Stimulated activated naive CD8-positive, alpha-beta T cell treated with anti-CD3 and anti-CD28 coated beads, Interleukin-15, Interleukin-2, amounts not matched to agents 100 ng/mL and 50 ng/mL, for 24 hours (primary cell): ENCODE measurements at regions not wholly inside any gene's neighbourhood (a gene's known extent, or its start where the extent isn't known, plus 50 kb on each side); places are given as distances from the start of the nearest gene placed in this dataset.
"Not testable (repeated sequence)": the region's sequence is repeated elsewhere in the genome, so short reads cannot be mapped to it uniquely, and the experiment has no call there.

ENCODE experiments used
- H3K27ac Mint-ChIP-seq: one replicate; pipeline ENCODE4 v1.8.0; 2021; ENCODE audit warnings: mild to moderate bottlenecking, mixed read lengths
- H3K27me3 Mint-ChIP-seq: one replicate; pipeline ENCODE4 v1.8.0; 2021; ENCODE audit warnings: mixed read lengths
- H3K36me3 Mint-ChIP-seq: one replicate; pipeline ENCODE4 v1.8.0; 2021; ENCODE audit warnings: low read depth, mixed read lengths
- H3K4me1 Mint-ChIP-seq: one replicate; pipeline ENCODE4 v1.8.0; 2021; ENCODE audit warnings: low read depth, mixed read lengths
- H3K4me3 Mint-ChIP-seq: one replicate; pipeline ENCODE4 v1.8.0; 2021; ENCODE audit warnings: mild to moderate bottlenecking, mixed read lengths
- H3K9me3 Mint-ChIP-seq: one replicate; pipeline ENCODE4 v1.8.0; 2021; ENCODE audit warnings: mixed read lengths

DNA sequence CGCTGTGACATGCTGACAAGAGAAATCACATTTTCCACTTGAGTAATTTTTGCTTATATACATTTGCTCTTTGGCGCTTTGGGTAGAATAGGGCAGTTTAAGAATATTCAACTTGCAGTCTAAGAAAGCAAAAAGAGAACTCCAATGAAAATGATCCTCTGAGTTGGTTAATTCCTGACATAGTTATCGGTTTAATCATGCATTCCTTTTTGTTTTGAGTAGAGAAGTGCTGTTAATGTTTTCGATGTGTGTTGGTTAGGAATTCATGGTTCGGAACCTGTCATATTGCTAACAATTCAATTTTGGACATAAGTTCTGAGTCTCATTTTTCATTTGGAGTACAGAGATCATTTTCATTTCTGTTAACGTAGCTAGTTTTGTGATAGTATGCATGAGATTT, 700.6 kb upstream of the PITX2 start:
- H3K27ac Mint-ChIP-seq = no peak overlapping the region
- no peaks in the 10 kb centered on the region for H3K4me1 Mint-ChIP-seq
- H3K36me3 Mint-ChIP-seq = no peaks in the 10 kb centered on the region
- no peak overlapping the region for H3K4me3 Mint-ChIP-seq
- H3K9me3 Mint-ChIP-seq = no peaks in the 10 kb centered on the region
- no peaks in the 10 kb centered on the region for H3K27me3 Mint-ChIP-seq

- H3K27ac Mint-ChIP-seq = no peak overlapping the region
- H3K36me3 Mint-ChIP-seq = no peaks in the 10 kb centered on the region
- no peaks in the 10 kb centered on the region for H3K27me3 Mint-ChIP-seq
- no peaks in the 10 kb centered on the region for H3K9me3 Mint-ChIP-seq
- no peak overlapping the region for H3K4me3 Mint-ChIP-seq
- H3K4me1 Mint-ChIP-seq = no peaks in the 10 kb centered on the region
These were observed 701.0 kb upstream of the PITX2 start for GRCh38 chr4:111323916-111324315.

DNA sequence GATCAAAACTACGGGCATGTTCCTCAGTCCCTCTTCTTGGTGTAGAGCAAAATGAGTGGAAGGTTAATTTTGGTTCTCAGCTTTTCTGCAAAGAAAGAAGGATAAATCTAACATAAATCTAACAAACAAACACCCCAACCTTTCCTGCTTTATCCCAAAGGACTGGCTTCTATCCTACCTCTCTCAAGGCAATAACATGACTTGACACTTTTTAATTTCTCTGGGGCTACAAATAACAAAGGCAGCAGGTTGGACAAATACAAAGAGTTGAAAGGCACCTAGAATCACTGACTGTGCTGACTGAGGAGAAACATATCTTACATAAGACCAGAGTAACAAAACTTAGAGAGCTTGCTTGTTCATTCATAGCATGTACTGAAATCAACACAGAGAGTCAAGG, 703.6 kb upstream of the PITX2 start:
- no peaks in the 10 kb centered on the region for H3K27me3 Mint-ChIP-seq
- no peaks in the 10 kb centered on the region for H3K9me3 Mint-ChIP-seq
- no peaks in the 10 kb centered on the region for H3K4me1 Mint-ChIP-seq
- no peaks in the 10 kb centered on the region for H3K36me3 Mint-ChIP-seq
- H3K27ac Mint-ChIP-seq = no peak overlapping the region
- no peak overlapping the region for H3K4me3 Mint-ChIP-seq

DNA sequence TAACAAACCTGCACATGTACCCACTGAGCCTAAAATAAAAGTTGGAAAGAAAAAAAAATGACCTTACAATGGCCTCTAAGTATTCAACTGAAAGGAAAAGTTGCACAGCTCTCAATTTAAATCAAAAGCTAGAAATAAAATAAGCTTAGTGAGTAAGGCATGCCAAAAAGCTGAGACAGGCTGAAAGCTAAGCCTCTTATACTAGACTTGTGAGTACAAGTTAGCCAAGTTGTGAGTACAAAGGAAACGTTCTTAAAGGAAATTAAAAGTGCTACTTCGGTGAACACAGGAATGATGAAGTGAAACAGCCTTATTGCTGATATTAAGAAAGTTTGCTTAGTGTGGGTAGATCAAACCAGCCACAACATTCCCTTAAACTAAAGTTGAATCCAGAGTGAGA, 707.9 kb upstream of the PITX2 start:
- no peak overlapping the region for H3K4me3 Mint-ChIP-seq
- no peaks in the 10 kb centered on the region for H3K9me3 Mint-ChIP-seq
- H3K27ac Mint-ChIP-seq = no peak overlapping the region
- no peaks in the 10 kb centered on the region for H3K4me1 Mint-ChIP-seq
- H3K36me3 Mint-ChIP-seq = no peaks in the 10 kb centered on the region
- no peaks in the 10 kb centered on the region for H3K27me3 Mint-ChIP-seq

GRCh38 chr4:111334361-111334760, 711.5 kb upstream of the PITX2 start:
- Mint-ChIP-seq H3K27ac (no peak overlapping the region), H3K4me1 (no peaks in the 10 kb centered on the region), H3K27me3 (no peaks in the 10 kb centered on the region), H3K36me3 (no peaks in the 10 kb centered on the region), H3K4me3 (no peak overlapping the region), H3K9me3 (no peaks in the 10 kb centered on the region)

DNA sequence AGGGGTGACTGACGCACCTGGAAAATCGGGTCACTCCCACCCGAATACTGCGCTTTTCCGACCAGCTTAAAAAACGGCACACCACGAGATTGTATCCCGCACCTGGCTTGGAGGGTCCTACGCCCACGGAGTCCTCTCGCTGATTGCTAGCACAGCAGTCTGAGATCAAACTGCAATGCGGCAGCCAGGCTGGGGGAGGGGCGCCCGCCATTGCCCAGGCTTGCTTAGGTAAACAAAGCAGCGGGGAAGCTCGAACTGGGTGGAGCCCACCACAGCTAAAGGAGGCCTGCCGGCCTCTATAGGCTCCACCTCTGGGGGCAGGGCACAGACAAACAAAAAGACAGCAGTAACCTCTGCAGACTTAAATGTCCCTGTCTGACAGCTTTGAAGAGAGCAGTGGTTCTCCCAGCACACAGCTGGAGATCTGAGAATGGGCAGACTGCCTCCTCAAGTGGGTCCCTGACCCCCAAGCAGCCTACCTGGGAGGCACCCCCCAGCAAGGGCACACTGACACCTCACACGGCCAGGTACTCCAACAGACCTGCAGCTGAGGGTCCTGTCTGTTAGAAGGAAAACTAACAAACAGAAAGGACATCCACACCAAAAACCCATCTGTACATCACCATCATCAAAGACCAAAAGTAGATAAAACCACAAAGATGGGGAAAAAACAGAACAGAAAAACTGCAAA, 714.5 kb upstream of the PITX2 start:
- not testable (repeated sequence) for H3K4me3 Mint-ChIP-seq, H3K27ac Mint-ChIP-seq, H3K27me3 Mint-ChIP-seq, H3K9me3 Mint-ChIP-seq, H3K36me3 Mint-ChIP-seq, H3K4me1 Mint-ChIP-seq

DNA sequence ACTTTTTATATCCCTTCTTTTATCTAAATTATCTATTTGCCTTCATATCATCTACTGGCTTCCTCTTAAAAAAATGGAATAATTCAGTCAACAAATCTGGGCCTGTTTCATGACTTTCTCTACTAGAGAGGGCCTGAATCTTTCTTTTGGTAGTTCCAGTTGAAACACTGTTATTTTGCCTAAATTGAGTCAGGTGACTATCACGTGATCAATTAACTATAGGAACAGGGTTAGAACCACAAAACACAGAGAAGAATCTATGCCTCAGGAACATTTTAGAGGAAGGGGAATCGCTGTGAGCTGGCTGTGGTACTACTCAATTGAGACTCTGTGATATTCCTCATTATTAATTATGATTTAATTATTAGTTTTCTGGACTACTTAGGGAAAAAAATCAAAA, 736.7 kb upstream of the PITX2 start:
- Mint-ChIP-seq H3K4me1 (no peaks in the 10 kb centered on the region), H3K9me3 (peaks cover 13% of the 10 kb centered on the region), H3K27ac (no peak overlapping the region), H3K4me3 (no peak overlapping the region), H3K27me3 (no peaks in the 10 kb centered on the region), H3K36me3 (no peaks in the 10 kb centered on the region)

DNA sequence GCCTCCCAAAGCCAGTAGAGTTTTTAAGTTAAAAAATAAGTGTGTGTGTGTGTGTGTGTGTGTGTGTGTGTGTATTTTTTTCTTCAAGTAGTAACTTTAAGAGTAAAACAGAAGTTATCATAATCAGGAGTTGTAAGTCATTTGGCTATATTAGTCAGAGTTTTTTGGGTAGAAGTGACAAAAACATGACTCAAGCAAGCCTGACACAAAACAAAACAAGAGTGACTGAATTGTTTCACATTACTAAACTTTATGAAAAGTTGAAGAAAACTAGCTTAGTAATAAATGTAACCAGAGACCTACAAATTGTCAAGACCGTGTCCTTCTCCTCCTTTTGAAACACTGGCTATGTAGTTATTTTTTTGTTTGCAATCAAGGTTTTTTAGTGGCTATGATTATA, 738.0 kb upstream of the PITX2 start:
- Mint-ChIP-seq H3K4me3 (no peak overlapping the region), H3K27ac (no peak overlapping the region), H3K27me3 (no peaks in the 10 kb centered on the region), H3K9me3 (peaks cover 13% of the 10 kb centered on the region), H3K4me1 (no peaks in the 10 kb centered on the region), H3K36me3 (no peaks in the 10 kb centered on the region)

DNA sequence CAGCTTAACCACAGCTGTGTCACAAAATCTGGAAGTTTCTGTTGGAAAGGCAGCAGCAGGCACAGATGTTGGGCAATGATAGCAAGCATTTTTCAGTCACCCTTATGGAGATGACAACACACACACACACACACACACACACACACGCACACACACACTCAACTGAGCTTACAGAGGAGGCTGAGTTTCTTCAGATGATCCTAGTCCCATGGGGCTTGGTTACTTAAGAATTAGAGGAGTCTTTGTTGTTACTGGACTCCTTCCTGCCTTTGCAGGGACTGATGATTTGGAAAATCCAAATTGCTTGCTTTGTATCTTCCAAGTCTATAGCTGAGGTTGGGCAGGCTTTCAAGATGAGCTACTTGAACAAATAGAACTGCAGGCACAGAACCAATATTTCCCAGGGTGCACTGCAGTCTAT, 740.1 kb upstream of the PITX2 start:
- Mint-ChIP-seq H3K27me3 (no peaks in the 10 kb centered on the region), H3K36me3 (no peaks in the 10 kb centered on the region), H3K4me3 (no peak overlapping the region), H3K27ac (no peak overlapping the region), H3K4me1 (no peaks in the 10 kb centered on the region), H3K9me3 (peaks cover 21% of the 10 kb centered on the region)

GRCh38 chr4:111377880-111378279, 755.0 kb upstream of the PITX2 start:
- not testable (repeated sequence) for H3K9me3 Mint-ChIP-seq, H3K4me1 Mint-ChIP-seq, H3K36me3 Mint-ChIP-seq, H3K4me3 Mint-ChIP-seq, H3K27me3 Mint-ChIP-seq, H3K27ac Mint-ChIP-seq

- Mint-ChIP-seq H3K9me3 (peaks cover 14% of the 10 kb centered on the region), H3K27ac (no peak overlapping the region), H3K36me3 (no peaks in the 10 kb centered on the region), H3K27me3 (no peaks in the 10 kb centered on the region), H3K4me3 (no peak overlapping the region), H3K4me1 (no peaks in the 10 kb centered on the region)
These were observed 756.7 kb upstream of the FAM241A start for GRCh38 chr4:111388561-111388960.

- H3K36me3 Mint-ChIP-seq = no peaks in the 10 kb centered on the region
- H3K27ac Mint-ChIP-seq = no peak overlapping the region
- no peak overlapping the region for H3K4me3 Mint-ChIP-seq
These were observed 753.4 kb upstream of the FAM241A start for GRCh38 chr4:111391829-111392228.

GRCh38 chr4:111393781-111394180, 751.5 kb upstream of the FAM241A start:
- H3K36me3 Mint-ChIP-seq = no peaks in the 10 kb centered on the region

More at GRCh38 chr4:111391829-111392228, 753.4 kb upstream of the FAM241A start:
- H3K4me1 Mint-ChIP-seq = no peaks in the 10 kb centered on the region
- no peaks in the 10 kb centered on the region for H3K27me3 Mint-ChIP-seq
- peaks cover 9% of the 10 kb centered on the region for H3K9me3 Mint-ChIP-seq

GRCh38 chr4:111398906-111399330, 746.3 kb upstream of the FAM241A start:
- Mint-ChIP-seq H3K27me3 (no peaks in the 10 kb centered on the region), H3K36me3 (no peaks in the 10 kb centered on the region), H3K4me1 (no peaks in the 10 kb centered on the region), H3K4me3 (no peak overlapping the region), H3K27ac (no peak overlapping the region), H3K9me3 (no peaks in the 10 kb centered on the region)

More at GRCh38 chr4:111393781-111394180, 751.5 kb upstream of the FAM241A start:
- no peaks in the 10 kb centered on the region for H3K4me1 Mint-ChIP-seq
- H3K9me3 Mint-ChIP-seq = peaks cover 9% of the 10 kb centered on the region
- H3K4me3 Mint-ChIP-seq = no peak overlapping the region
- no peak overlapping the region for H3K27ac Mint-ChIP-seq
- no peaks in the 10 kb centered on the region for H3K27me3 Mint-ChIP-seq

- Mint-ChIP-seq H3K27ac (no peak overlapping the region), H3K27me3 (no peaks in the 10 kb centered on the region), H3K9me3 (no peaks in the 10 kb centered on the region), H3K36me3 (no peaks in the 10 kb centered on the region), H3K4me3 (no peak overlapping the region), H3K4me1 (no peaks in the 10 kb centered on the region)
These were observed 745.6 kb upstream of the FAM241A start for GRCh38 chr4:111399623-111400022.

DNA sequence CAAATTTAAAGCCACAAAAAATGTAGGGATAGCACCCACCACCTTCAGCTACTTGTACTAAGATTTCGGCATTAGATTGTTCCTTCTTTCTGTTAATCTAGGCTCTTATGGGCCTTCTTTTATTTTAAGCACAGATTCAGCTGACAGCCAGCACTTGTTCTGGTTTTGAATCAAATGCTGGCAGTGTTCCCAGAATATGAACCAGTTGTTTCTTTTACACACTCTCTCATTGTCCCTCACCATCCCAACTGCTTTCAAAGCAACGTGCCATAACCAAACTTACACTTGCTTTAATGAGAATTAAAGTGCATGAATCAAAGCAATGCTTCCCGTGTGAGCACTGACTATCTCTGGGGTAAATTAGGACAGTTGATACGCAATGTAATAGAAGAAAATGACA, 744.5 kb upstream of the FAM241A start:
- Mint-ChIP-seq H3K27ac (no peak overlapping the region), H3K36me3 (no peaks in the 10 kb centered on the region), H3K4me1 (no peaks in the 10 kb centered on the region), H3K9me3 (no peaks in the 10 kb centered on the region), H3K27me3 (no peaks in the 10 kb centered on the region), H3K4me3 (no peak overlapping the region)
